ENCODE measurements at regions not wholly inside any gene's neighbourhood (a gene's known extent, or its start where the extent isn't known, plus 50 kb on each side); places are given as distances from the start of the nearest gene placed in this dataset.

GRCh38 chr10:53699231-53699630, 926.6 kb upstream of the MBL2 start:
- no peak for DNase-seq (ENCODE audit: low read depth)
- no peak for TF ChIP-seq CTCF (IDR thresholded peaks at IDR 0.05; ENCODE audit: low read depth, low read length, missing control alignments)
- H3K4me3 ChIP-seq (ENCODE audit: low read depth, low read length), result no peak overlapping the region

- no peak overlapping the region for H3K4me3 ChIP-seq (ENCODE audit: low read depth, low read length)
- DNase-seq (ENCODE audit: low read depth), result no peak
- TF ChIP-seq CTCF (IDR thresholded peaks at IDR 0.05; ENCODE audit: low read depth, low read length, missing control alignments), result no peak
Measured at GRCh38 chr10:53697038-53697437, 924.5 kb upstream of the MBL2 start.

- no peak for TF ChIP-seq CTCF (IDR thresholded peaks at IDR 0.05; ENCODE audit: low read depth, low read length, missing control alignments)
- no peak for DNase-seq (ENCODE audit: low read depth)
- no peak overlapping the region for H3K4me3 ChIP-seq (ENCODE audit: low read depth, low read length)
Measured at GRCh38 chr10:53690524-53691240, 918.1 kb upstream of the MBL2 start.

- H3K4me3 ChIP-seq (ENCODE audit: low read depth, low read length), result no peak overlapping the region
- TF ChIP-seq CTCF (IDR thresholded peaks at IDR 0.05; ENCODE audit: low read depth, low read length, missing control alignments), result no peak
- DNase-seq (ENCODE audit: low read depth), result no peak
Measured at GRCh38 chr10:53687800-53688199, 915.2 kb upstream of the MBL2 start.

- DNase-seq (ENCODE audit: low read depth), result no peak
- no peak for TF ChIP-seq CTCF (IDR thresholded peaks at IDR 0.05; ENCODE audit: low read depth, low read length, missing control alignments)
- no peak overlapping the region for H3K4me3 ChIP-seq (ENCODE audit: low read depth, low read length)
Measured at GRCh38 chr10:53682885-53683284, 910.3 kb upstream of the MBL2 start.

- no peak overlapping the region for H3K4me3 ChIP-seq (ENCODE audit: low read depth, low read length)
- DNase-seq (ENCODE audit: low read depth), result no peak
- TF ChIP-seq CTCF (IDR thresholded peaks at IDR 0.05; ENCODE audit: low read depth, low read length, missing control alignments), result no peak
Measured at GRCh38 chr10:53682458-53682857, 909.9 kb upstream of the MBL2 start.

GRCh38 chr10:53679666-53680065, 907.1 kb upstream of the MBL2 start:
- H3K4me3 ChIP-seq (ENCODE audit: low read depth, low read length), result no peak overlapping the region
- DNase-seq (ENCODE audit: low read depth), result no peak
- TF ChIP-seq CTCF (IDR thresholded peaks at IDR 0.05; ENCODE audit: low read depth, low read length, missing control alignments), result no peak

All from GM12864 (cell line).